H9 (cell line): ENCODE measurements at regions not wholly inside any gene's neighbourhood (a gene's known extent, or its start where the extent isn't known, plus 50 kb on each side); places are given as distances from the start of the nearest gene placed in this dataset.

ENCODE experiments used
- DNase-seq: peaks from one replicate; pipeline ENCODE4 v3.0.0-alpha.2; 2017
- H2AFZ ChIP-seq: one replicate; pipeline ENCODE4 v1.6.1; 2013; ENCODE audit warnings: mild to moderate bottlenecking, low read length, control low read depth, moderate library complexity
- H2AK5ac ChIP-seq: 2 replicates; pipeline ENCODE4 v1.6.1; 2013; ENCODE audit warnings: low read length, control low read depth, mixed read lengths; ENCODE audit not compliant: insufficient read length
- H2BK120ac ChIP-seq: one replicate; pipeline ENCODE4 v1.6.1; 2013; ENCODE audit warnings: low read depth, mild to moderate bottlenecking, low read length, control low read depth, inconsistent platforms; ENCODE audit not compliant: poor library complexity, severe bottlenecking
- H2BK12ac ChIP-seq: 2 replicates; pipeline ENCODE4 v1.6.1; 2013; ENCODE audit warnings: low read length, control low read depth, mixed read lengths, low read depth; ENCODE audit not compliant: insufficient read length
- H2BK15ac ChIP-seq: 2 replicates; pipeline ENCODE4 v1.6.1; 2013; ENCODE audit warnings: low read depth, low read length, control low read depth
- H2BK20ac ChIP-seq: one replicate; pipeline ENCODE4 v1.6.1; 2013; ENCODE audit warnings: low read depth, mild to moderate bottlenecking, low read length, control low read depth, inconsistent platforms; ENCODE audit not compliant: poor library complexity, severe bottlenecking
- H2BK5ac ChIP-seq: 2 replicates; pipeline ENCODE4 v1.6.1; 2013; ENCODE audit warnings: low read length, control low read depth, mixed read lengths; ENCODE audit not compliant: insufficient read length
- H3K14ac ChIP-seq: 2 replicates; pipeline ENCODE4 v1.6.1; 2013; ENCODE audit warnings: low read length, control low read depth; ENCODE audit not compliant: insufficient read depth
- H3K18ac ChIP-seq: 2 replicates; pipeline ENCODE4 v1.6.1; 2013; ENCODE audit warnings: low read depth, mild to moderate bottlenecking, mixed read lengths, low read length, control low read depth; ENCODE audit not compliant: insufficient read length
- H3K23ac ChIP-seq: 2 replicates; pipeline ENCODE4 v1.6.1; 2013; ENCODE audit warnings: low read length, control low read depth, mixed read lengths, low read depth; ENCODE audit not compliant: insufficient read length
- H3K23me2 ChIP-seq: 2 replicates; pipeline ENCODE4 v1.6.1; 2013; ENCODE audit warnings: low read depth, mild to moderate bottlenecking, mixed read lengths, low read length, control low read depth; ENCODE audit not compliant: insufficient read length, poor library complexity, severe bottlenecking
- H3K27ac ChIP-seq: 2 replicates; pipeline ENCODE4 v1.5.1; 2013; ENCODE audit warnings: low read length, control low read depth, mixed read lengths, low read depth; ENCODE audit not compliant: insufficient read length
- H3K27me3 ChIP-seq: 2 replicates; pipeline ENCODE4 v1.6.1; 2013; ENCODE audit warnings: low read length, control low read depth, inconsistent platforms; ENCODE audit not compliant: insufficient read depth
- H3K4ac ChIP-seq: 2 replicates; pipeline ENCODE4 v1.6.1; 2013; ENCODE audit warnings: low read depth, mild to moderate bottlenecking, control low read depth, inconsistent platforms, low read length, moderate library complexity
- H3K4me1 ChIP-seq: 2 replicates; pipeline ENCODE4 v1.6.1; 2013; ENCODE audit warnings: low read length, control low read depth, inconsistent platforms; ENCODE audit not compliant: insufficient read depth
- H3K4me2 ChIP-seq: 2 replicates; pipeline ENCODE4 v1.6.1; 2013; ENCODE audit warnings: low read length, control low read depth, mixed read lengths; ENCODE audit not compliant: insufficient read length, insufficient read depth
- H3K56ac ChIP-seq: 2 replicates; pipeline ENCODE4 v1.6.1; 2013; ENCODE audit warnings: low read depth, mild to moderate bottlenecking, mixed read lengths, low read length, control low read depth; ENCODE audit not compliant: insufficient read length
- H3K79me1 ChIP-seq: 2 replicates; pipeline ENCODE4 v1.6.1; 2013; ENCODE audit warnings: low read depth, mild to moderate bottlenecking, moderate library complexity, low read length, control low read depth, inconsistent platforms; ENCODE audit not compliant: insufficient read depth, poor library complexity, severe bottlenecking
- H3K79me2 ChIP-seq: 2 replicates; pipeline ENCODE4 v1.6.1; 2013; ENCODE audit warnings: low read length, control low read depth, inconsistent platforms; ENCODE audit not compliant: insufficient read depth
- H3K9ac ChIP-seq: 2 replicates; pipeline ENCODE4 v1.6.1; 2013; ENCODE audit warnings: low read length, control low read depth, mixed read lengths; ENCODE audit not compliant: insufficient read length; ENCODE audit errors: extremely low read depth
- H3K9me3 ChIP-seq: one replicate; pipeline ENCODE4 v1.6.1; 2013; ENCODE audit warnings: low read depth, low read length, inconsistent platforms; ENCODE audit not compliant: control insufficient read depth
- H3T11ph ChIP-seq: one replicate; pipeline ENCODE4 v1.6.1; 2013; ENCODE audit warnings: mild to moderate bottlenecking, low read length, control low read depth, inconsistent platforms
- H4K20me1 ChIP-seq: one replicate; pipeline ENCODE4 v1.6.1; 2013; ENCODE audit not compliant: control insufficient read depth, insufficient read length, insufficient read depth
- H4K5ac ChIP-seq: 2 replicates; pipeline ENCODE4 v1.6.1; 2013; ENCODE audit warnings: low read depth, mild to moderate bottlenecking, mixed read lengths, low read length, control low read depth; ENCODE audit not compliant: insufficient read length
- H4K8ac ChIP-seq: replicated peaks from 2 replicates; pipeline ENCODE4 v1.6.1; 2013; ENCODE audit warnings: low read length, control low read depth, mixed read lengths, low read depth; ENCODE audit not compliant: insufficient read length
- H4K91ac ChIP-seq: 2 replicates; pipeline ENCODE4 v1.6.1; 2013; ENCODE audit warnings: low read depth, mild to moderate bottlenecking, moderate library complexity, mixed read lengths, low read length, control low read depth; ENCODE audit not compliant: insufficient read length
- H3K27ac Mint-ChIP-seq, 3 experiments: 2 replicates in 2 of 3; 3 replicates in 1 of 3; pipeline ENCODE4 v1.8.0; 2020 to 2021; ENCODE audit warnings: mixed read lengths in 3 of 3, mild to moderate bottlenecking in 1 of 3, moderate library complexity in 1 of 3
- H3K27me3 Mint-ChIP-seq: 2 replicates; pipeline ENCODE4 v1.8.0; 2021; ENCODE audit warnings: low read depth, mild to moderate bottlenecking, moderate library complexity, mixed read lengths
- H3K36me3 Mint-ChIP-seq, 3 experiments: 2 replicates in 2 of 3; 3 replicates in 1 of 3; pipeline ENCODE4 v1.8.0; 2020 to 2021; ENCODE audit warnings: low read depth in 3 of 3, mixed read lengths in 3 of 3; ENCODE audit not compliant: insufficient read depth in 1 of 3
- H3K4me1 Mint-ChIP-seq, 2 experiments: 2 replicates each; pipeline ENCODE4 v1.8.0; 2020; ENCODE audit warnings: mixed read lengths in 2 of 2
- H3K4me3 Mint-ChIP-seq, 2 experiments: 2 replicates in 1 of 2; 3 replicates in 1 of 2; pipeline ENCODE4 v1.8.0; 2020 to 2021; ENCODE audit warnings: mild to moderate bottlenecking in 2 of 2, mixed read lengths in 2 of 2, moderate library complexity in 1 of 2
- H3K9me3 Mint-ChIP-seq, 2 experiments: 2 replicates in 1 of 2; 3 replicates in 1 of 2; pipeline ENCODE4 v1.8.0; 2020; ENCODE audit warnings: mild to moderate bottlenecking in 2 of 2, mixed read lengths in 2 of 2, moderate library complexity in 1 of 2
- CTCF ChIP-seq: fragments of 200-600 bp; sonication (generic); conservative IDR thresholded peaks from 3 replicates; pipeline ENCODE4 v1.8.0; 2021; ENCODE audit warnings: antibody characterized with exemption, mild to moderate bottlenecking
- WGBS: extraction: QIAGEN DNeasy Blood & Tissue Kit; methylation state at CpG from one replicate; pipeline ENCODE4 v1.1.7; 2013; ENCODE audit warnings: missing lambda C conversion rate, low lambda C conversion rate, mixed read lengths; ENCODE audit not compliant: insufficient read length; ENCODE audit errors: extremely low coverage; 5-methylcytosine and 5-hydroxymethylcytosine counted together

DNA sequence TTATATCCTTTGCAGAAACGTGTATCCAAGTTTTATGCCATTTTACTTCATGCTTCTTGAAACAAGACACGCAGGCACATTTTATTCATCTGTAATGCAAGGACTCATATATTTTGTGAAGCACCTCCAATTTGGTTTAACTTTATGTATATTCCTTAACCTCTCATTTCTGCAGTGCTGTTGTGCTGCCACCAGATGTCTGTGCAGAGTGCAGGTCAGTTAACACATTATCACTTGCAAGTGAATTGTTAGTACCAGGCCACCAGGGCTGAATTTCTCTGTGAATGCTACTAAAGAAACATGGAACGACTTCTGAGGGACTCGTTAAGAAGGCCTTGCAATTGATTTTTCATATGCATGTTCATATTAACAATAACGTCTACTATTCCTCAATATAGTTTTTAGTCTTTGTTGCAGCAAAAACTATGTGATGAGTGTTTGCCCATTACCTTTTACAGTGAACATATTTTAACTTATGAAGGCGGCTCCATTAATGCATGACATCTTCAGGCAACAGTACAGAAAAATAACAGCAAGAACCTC, 770.3 kb downstream of the NLGN4X start:
- no CpG with 5 or more reads among the region's 6 CpGs for WGBS
- Histone ChIP-seq H2BK12ac (no peak overlapping the region), H4K8ac (no peak overlapping the region), H4K20me1 (no peaks in the 10 kb centered on the region), H4K91ac (no peak overlapping the region), H3K9me3 (no peaks in the 10 kb centered on the region), H2AFZ (no peak overlapping the region), H3K27ac (no peak overlapping the region), H3K27me3 (no peaks in the 10 kb centered on the region), H2BK15ac (no peak overlapping the region), H3K4ac (no peak overlapping the region), H2BK20ac (no peak overlapping the region), H3K79me1 (no peaks in the 10 kb centered on the region), H3K56ac (no peak overlapping the region), H4K5ac (no peak overlapping the region), H3K4me2 (no peak overlapping the region), H3T11ph (no peak overlapping the region), H3K79me2 (no peaks in the 10 kb centered on the region), H3K14ac (no peak overlapping the region), H3K23ac (no peak overlapping the region), H3K23me2 (no peaks in the 10 kb centered on the region), H3K9ac (no peak overlapping the region), H2BK5ac (no peak overlapping the region), H3K4me1 (no peaks in the 10 kb centered on the region; the same call in 1 of the 2 replicates), H3K18ac (no peak overlapping the region), H2AK5ac (no peak overlapping the region), H2BK120ac (no peak overlapping the region)
- H3K27ac Mint-ChIP-seq, result no peak overlapping the region
- peaks cover 4 to 11% (median 5%) of the 10 kb centered on the region in 3 experiments; a peak in 3 of 7 replicates for H3K36me3 Mint-ChIP-seq
- TF ChIP-seq CTCF, result peak; percentile 65
- peaks cover 0 to 12% of the 10 kb centered on the region in 2 experiments; a peak in 3 of 5 replicates for H3K9me3 Mint-ChIP-seq
- peaks cover 0 to 13% of the 10 kb centered on the region in 2 experiments; a peak in 3 of 4 replicates for H3K4me1 Mint-ChIP-seq
- no peak overlapping the region for H3K4me3 Mint-ChIP-seq
- DNase-seq, result peak; percentile 29
- no peaks in the 10 kb centered on the region; the same call in 1 of the 2 replicates for H3K27me3 Mint-ChIP-seq
